ENCODE measurements at regions not wholly inside any gene's neighbourhood (a gene's known extent, or its start where the extent isn't known, plus 50 kb on each side); places are given as distances from the start of the nearest gene placed in this dataset.

DNA sequence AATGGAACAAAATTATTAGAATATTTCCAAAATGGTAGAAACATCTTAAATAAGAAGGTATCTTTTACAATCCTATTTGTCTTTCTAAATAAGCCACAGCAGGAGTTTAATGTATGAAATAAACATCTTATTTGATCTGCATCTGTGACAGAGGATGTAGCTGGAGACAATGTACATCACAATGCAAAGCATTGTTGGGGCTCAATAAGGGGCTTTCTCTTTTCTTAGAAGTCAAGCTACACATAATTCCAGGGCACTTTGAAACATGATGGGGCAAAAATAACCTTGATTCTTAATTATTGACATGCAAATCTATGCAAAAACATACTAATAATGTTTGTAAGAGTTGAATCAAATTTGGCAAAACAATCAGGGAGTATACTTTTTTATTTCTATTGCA lies 255.1 kb downstream of the DSC3 start:
- no peak overlapping the region for H2BK15ac ChIP-seq (ENCODE audit: low read depth, low read length)
- peaks cover 3% of the 10 kb centered on the region for H3K9me3 ChIP-seq (ENCODE audit: control insufficient read depth, low read depth, low read length)
- Mint-ChIP-seq H3K36me3 (ENCODE audit: insufficient read depth in 1 of 3, low read depth in 3 of 3) (peaks cover 23 to 37% (median 29%) of the 10 kb centered on the region in 3 experiments), H3K9me3 (peaks cover 28 to 43% of the 10 kb centered on the region in 2 experiments), H3K4me3 (no peak overlapping the region), H3K4me1 (peaks cover 3 to 7% of the 10 kb centered on the region in 2 experiments; a peak in 1 of 4 replicates), H3K27ac (no peak overlapping the region), H3K27me3 (ENCODE audit: low read depth) (peaks cover 8% of the 10 kb centered on the region; the same call in 1 of the 2 replicates)
- no peak overlapping the region for H3K56ac ChIP-seq (ENCODE audit: insufficient read length, low read depth, low read length)
- H3K4ac ChIP-seq (ENCODE audit: low read depth, low read length), result no peak overlapping the region
- H2BK20ac ChIP-seq (ENCODE audit: low read depth, low read length, poor library complexity, severe bottlenecking), result no peak overlapping the region
- no peaks in the 10 kb centered on the region for H3K79me2 ChIP-seq (ENCODE audit: insufficient read depth, low read length)
- H3K9ac ChIP-seq (ENCODE audit: extremely low read depth, insufficient read length, low read length), result no peak overlapping the region
- H3K27me3 ChIP-seq (ENCODE audit: insufficient read depth, low read length), result no peaks in the 10 kb centered on the region
- H3K23me2 ChIP-seq (ENCODE audit: insufficient read length, low read depth, low read length, poor library complexity, severe bottlenecking), result no peaks in the 10 kb centered on the region
- H2AFZ ChIP-seq (ENCODE audit: low read length), result no peak overlapping the region
- no peak overlapping the region for H3K18ac ChIP-seq (ENCODE audit: insufficient read length, low read depth, low read length)
- no peak overlapping the region for H2BK120ac ChIP-seq (ENCODE audit: low read depth, low read length, poor library complexity, severe bottlenecking)
- H3K79me1 ChIP-seq (ENCODE audit: insufficient read depth, low read depth, low read length, poor library complexity, severe bottlenecking), result no peaks in the 10 kb centered on the region
- no peak overlapping the region for H3K27ac ChIP-seq (ENCODE audit: insufficient read length, low read depth, low read length)
- H2BK5ac ChIP-seq (ENCODE audit: insufficient read length, low read length), result no peak overlapping the region
- no peak overlapping the region for H3K14ac ChIP-seq (ENCODE audit: insufficient read depth, low read length)
- H3K23ac ChIP-seq (ENCODE audit: insufficient read length, low read depth, low read length), result no peak overlapping the region
- no peak for DNase-seq
- TF ChIP-seq, protein P1, sequence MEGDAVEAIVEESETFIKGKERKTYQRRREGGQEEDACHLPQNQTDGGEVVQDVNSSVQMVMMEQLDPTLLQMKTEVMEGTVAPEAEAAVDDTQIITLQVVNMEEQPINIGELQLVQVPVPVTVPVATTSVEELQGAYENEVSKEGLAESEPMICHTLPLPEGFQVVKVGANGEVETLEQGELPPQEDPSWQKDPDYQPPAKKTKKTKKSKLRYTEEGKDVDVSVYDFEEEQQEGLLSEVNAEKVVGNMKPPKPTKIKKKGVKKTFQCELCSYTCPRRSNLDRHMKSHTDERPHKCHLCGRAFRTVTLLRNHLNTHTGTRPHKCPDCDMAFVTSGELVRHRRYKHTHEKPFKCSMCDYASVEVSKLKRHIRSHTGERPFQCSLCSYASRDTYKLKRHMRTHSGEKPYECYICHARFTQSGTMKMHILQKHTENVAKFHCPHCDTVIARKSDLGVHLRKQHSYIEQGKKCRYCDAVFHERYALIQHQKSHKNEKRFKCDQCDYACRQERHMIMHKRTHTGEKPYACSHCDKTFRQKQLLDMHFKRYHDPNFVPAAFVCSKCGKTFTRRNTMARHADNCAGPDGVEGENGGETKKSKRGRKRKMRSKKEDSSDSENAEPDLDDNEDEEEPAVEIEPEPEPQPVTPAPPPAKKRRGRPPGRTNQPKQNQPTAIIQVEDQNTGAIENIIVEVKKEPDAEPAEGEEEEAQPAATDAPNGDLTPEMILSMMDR (conservative IDR thresholded peaks at IDR 0.05), result no peak
- no peak overlapping the region for H4K5ac ChIP-seq (ENCODE audit: insufficient read length, low read depth, low read length)
- H2BK12ac ChIP-seq (ENCODE audit: insufficient read length, low read depth, low read length), result no peak overlapping the region
- no peak overlapping the region for H4K8ac ChIP-seq (replicated peaks; ENCODE audit: insufficient read length, low read depth, low read length)
- H3K4me2 ChIP-seq (ENCODE audit: insufficient read depth, insufficient read length, low read length), result no peak overlapping the region
- H4K20me1 ChIP-seq (ENCODE audit: control insufficient read depth, insufficient read depth, insufficient read length), result no peaks in the 10 kb centered on the region
- H4K91ac ChIP-seq (ENCODE audit: insufficient read length, low read depth, low read length), result no peak overlapping the region
- H3T11ph ChIP-seq (ENCODE audit: low read length), result no peak overlapping the region
- no peaks in the 10 kb centered on the region for H3K4me1 ChIP-seq (ENCODE audit: insufficient read depth, low read length)
- H2AK5ac ChIP-seq (ENCODE audit: insufficient read length, low read length), result no peak overlapping the region
